Activated B cell treated with CpG ODN at 0.5 μM for 24 hours (primary cell): ENCODE measurements at regions not wholly inside any gene's neighbourhood (a gene's known extent, or its start where the extent isn't known, plus 50 kb on each side); places are given as distances from the start of the nearest gene placed in this dataset.

Source experiments
- ATAC-seq: fragments of 200-7000 bp; cut with Tn5 transposase; one replicate; pipeline ENCODE4 v1.10.0; 2021; ENCODE audit warnings: low read depth, mild to moderate bottlenecking, moderate library complexity
- CTCF ChIA-PET: fragments of 350-600 bp; sonication (Branson Sonifier 250); formaldehyde crosslinking; loops from one replicate; lab custom pipeline; 2021; ENCODE audit warnings: antibody characterized with exemption; lab: Charles Lee
- POLR2A ChIA-PET: fragments of 350-600 bp; sonication (Branson Sonifier 250); formaldehyde crosslinking; loops from one replicate; lab custom pipeline; 2021; ENCODE audit warnings: antibody characterized with exemption; lab: Charles Lee
- DNase-seq: peaks from one replicate; pipeline ENCODE4 v3.0.0; 2022
- H3K27ac Mint-ChIP-seq: one replicate; pipeline ENCODE4 v1.8.0; 2020; ENCODE audit warnings: mixed read lengths
- H3K27me3 Mint-ChIP-seq: one replicate; pipeline ENCODE4 v1.8.0; 2021; ENCODE audit warnings: mixed read lengths
- H3K36me3 Mint-ChIP-seq: one replicate; pipeline ENCODE4 v1.8.0; 2021; ENCODE audit warnings: low read depth, mixed read lengths
- H3K4me1 Mint-ChIP-seq: one replicate; pipeline ENCODE4 v1.8.0; 2021; ENCODE audit warnings: mixed read lengths
- H3K4me3 Mint-ChIP-seq: one replicate; pipeline ENCODE4 v1.8.0; 2020; ENCODE audit warnings: mild to moderate bottlenecking, mixed read lengths
- H3K9me3 Mint-ChIP-seq: one replicate; pipeline ENCODE4 v1.8.0; 2020; ENCODE audit warnings: mixed read lengths
- intact Hi-C: fragments of 100-400 bp; cut with micrococcal nuclease; formaldehyde crosslinking; loops from one replicate; pipeline ENCODE4 v1.15.1; 2024
- TF ChIP-seq, protein P1 (sequence below): fragments of 200-600 bp; IDR thresholded peaks from one replicate; pipeline ENCODE4 v1.8.0; 2022; ENCODE audit warnings: antibody characterized with exemption, mild to moderate bottlenecking

DNA sequence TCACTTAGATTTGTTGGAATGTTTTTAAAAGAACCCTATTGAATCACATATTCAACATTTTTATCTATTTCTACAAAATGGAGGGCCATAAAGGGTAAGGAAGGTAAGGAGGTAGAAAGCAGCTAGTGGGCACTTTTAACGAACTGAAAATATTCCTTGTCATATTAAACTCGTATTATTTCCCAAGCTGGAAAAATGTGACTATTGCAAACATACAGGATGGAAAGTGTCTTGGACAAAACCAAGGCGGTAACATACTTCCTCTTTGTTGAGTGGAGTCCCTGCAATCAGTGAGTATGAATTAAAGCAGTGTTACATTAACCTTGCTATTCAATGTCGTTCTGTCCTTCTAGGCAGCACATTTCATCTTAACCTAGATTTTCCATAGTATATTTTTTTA lies 165.6 kb downstream of the RCN1 start:
- Mint-ChIP-seq H3K4me3 (no peak overlapping the region), H3K27ac (no peak overlapping the region), H3K4me1 (no peaks in the 10 kb centered on the region), H3K27me3 (no peaks in the 10 kb centered on the region), H3K36me3 (no peaks in the 10 kb centered on the region), H3K9me3 (no peaks in the 10 kb centered on the region)
- CTCF ChIA-PET, result no interaction called here
- no peak for ATAC-seq
- DNase-seq, result no peak
- intact Hi-C loops, result no loop called here
- TF ChIP-seq, protein P1, sequence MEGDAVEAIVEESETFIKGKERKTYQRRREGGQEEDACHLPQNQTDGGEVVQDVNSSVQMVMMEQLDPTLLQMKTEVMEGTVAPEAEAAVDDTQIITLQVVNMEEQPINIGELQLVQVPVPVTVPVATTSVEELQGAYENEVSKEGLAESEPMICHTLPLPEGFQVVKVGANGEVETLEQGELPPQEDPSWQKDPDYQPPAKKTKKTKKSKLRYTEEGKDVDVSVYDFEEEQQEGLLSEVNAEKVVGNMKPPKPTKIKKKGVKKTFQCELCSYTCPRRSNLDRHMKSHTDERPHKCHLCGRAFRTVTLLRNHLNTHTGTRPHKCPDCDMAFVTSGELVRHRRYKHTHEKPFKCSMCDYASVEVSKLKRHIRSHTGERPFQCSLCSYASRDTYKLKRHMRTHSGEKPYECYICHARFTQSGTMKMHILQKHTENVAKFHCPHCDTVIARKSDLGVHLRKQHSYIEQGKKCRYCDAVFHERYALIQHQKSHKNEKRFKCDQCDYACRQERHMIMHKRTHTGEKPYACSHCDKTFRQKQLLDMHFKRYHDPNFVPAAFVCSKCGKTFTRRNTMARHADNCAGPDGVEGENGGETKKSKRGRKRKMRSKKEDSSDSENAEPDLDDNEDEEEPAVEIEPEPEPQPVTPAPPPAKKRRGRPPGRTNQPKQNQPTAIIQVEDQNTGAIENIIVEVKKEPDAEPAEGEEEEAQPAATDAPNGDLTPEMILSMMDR, result no peak
- POLR2A ChIA-PET, result no interaction called here

DNA sequence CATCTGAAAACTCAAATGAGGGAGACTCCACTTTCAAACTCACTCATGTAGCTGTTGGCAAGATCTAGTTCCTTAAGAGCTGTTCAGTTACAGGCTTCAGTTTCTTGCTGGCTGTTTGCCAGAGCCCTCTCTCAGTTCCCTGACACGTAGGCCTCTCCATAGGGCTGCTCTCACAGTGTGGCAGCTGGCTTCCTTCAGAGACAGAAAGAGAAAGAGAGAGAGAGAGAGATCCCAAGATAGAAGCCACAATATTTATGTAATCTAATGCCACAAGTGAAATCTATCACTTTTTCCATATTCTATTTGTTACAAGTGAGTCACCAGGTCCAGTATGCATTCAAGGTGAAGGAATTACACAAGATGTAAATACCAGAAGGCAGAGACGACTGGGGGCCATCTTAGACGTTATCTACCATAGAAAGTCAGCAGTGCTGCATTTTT lies 168.8 kb downstream of the RCN1 start:
- ChIA-PET CTCF (no interaction called here), POLR2A (no interaction called here)
- ATAC-seq (no peak), DNase-seq (no peak)
- Mint-ChIP-seq H3K27ac (no peak overlapping the region), H3K4me1 (no peaks in the 10 kb centered on the region), H3K4me3 (no peak overlapping the region), H3K9me3 (no peaks in the 10 kb centered on the region), H3K36me3 (no peaks in the 10 kb centered on the region), H3K27me3 (peaks cover 3% of the 10 kb centered on the region)
- intact Hi-C loops, result no loop called here
- TF ChIP-seq, protein P1, result no peak

DNA sequence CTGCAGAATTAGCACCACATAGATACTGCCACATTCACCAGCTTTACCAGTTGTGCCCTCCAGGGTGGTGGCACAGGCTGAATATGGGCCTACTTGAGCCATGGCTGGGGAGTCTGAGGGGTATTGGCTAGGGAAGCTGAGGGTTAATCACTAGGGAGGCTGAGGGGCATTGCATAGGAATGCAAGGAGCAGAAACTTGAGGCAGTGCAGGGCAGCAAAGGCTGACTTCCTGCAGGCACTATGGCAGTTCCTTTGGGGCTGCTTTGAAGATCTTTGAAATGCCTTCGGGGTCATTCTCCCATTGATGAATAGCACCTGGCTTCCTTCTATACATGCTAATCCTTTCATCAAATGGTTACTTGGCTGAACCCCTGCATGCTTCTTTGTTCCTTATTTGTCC lies 171.5 kb downstream of the RCN1 start:
- CTCF ChIA-PET, result no interaction called here
- intact Hi-C loops, result no loop called here
- no peaks in the 10 kb centered on the region for H3K4me1 Mint-ChIP-seq

DNA sequence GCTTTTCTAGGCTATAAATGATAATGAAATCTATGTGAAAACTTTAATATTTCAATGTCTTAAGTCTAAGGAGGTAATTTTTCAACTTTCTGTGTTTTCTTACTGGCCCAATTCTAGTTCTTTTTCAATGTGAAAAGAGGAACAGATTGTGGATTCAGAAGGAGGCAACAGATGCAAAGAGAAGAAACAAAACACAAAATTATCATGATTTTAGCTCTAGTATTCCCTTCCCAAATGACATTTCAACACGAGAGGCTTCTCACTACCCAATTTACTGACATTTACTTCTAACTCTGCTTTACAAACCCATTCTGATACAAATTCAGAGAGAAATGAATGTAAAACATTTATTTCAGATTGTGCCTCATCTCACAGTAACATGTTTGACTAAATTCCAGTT lies 169.4 kb downstream of the WT1 start:
- H3K27me3 Mint-ChIP-seq, result peaks cover 3% of the 10 kb centered on the region
- no peak overlapping the region for H3K27ac Mint-ChIP-seq
- DNase-seq (no peak), ATAC-seq (no peak)
- intact Hi-C loops, result no loop called here
- TF ChIP-seq, protein P1, result no peak
- ChIA-PET POLR2A (no interaction called here), CTCF (no interaction called here)
- no peaks in the 10 kb centered on the region for H3K36me3 Mint-ChIP-seq
- H3K4me1 Mint-ChIP-seq, result no peaks in the 10 kb centered on the region
- no peaks in the 10 kb centered on the region for H3K9me3 Mint-ChIP-seq
- H3K4me3 Mint-ChIP-seq, result no peak overlapping the region

More for the DNA sequence above, 171.5 kb downstream of the RCN1 start:
- Mint-ChIP-seq H3K9me3 (no peaks in the 10 kb centered on the region), H3K4me3 (no peak overlapping the region), H3K36me3 (no peaks in the 10 kb centered on the region), H3K27me3 (peaks cover 3% of the 10 kb centered on the region), H3K27ac (no peak overlapping the region)
- TF ChIP-seq, protein P1, result no peak
- POLR2A ChIA-PET, result no interaction called here
- ATAC-seq, result no peak
- no peak for DNase-seq

DNA sequence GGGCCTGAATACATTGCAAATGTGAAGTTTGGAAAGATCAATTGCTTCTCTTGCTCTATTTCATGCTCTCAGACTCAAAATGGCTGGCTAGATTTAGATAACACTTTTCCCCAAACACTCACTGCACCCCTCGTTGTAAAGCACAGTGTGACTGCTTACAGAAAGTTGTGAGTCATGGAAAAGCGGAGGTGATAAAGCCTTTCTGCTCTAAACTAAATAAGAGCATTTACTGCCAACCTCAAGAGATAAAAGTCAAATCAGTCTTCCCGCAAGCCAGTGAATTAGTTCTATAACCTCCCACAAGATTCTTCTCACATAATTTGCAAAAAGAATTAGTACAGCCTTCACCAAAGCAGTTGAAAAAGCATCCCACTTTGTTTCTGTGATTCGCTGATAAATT lies 168.7 kb downstream of the WT1 start:
- H3K27ac Mint-ChIP-seq, result no peak overlapping the region
- peaks cover 3% of the 10 kb centered on the region for H3K27me3 Mint-ChIP-seq

More for the DNA sequence above, 168.7 kb downstream of the WT1 start:
- DNase-seq (no peak), ATAC-seq (no peak)
- H3K4me3 Mint-ChIP-seq, result no peak overlapping the region
- CTCF ChIA-PET, result no interaction called here
- TF ChIP-seq, protein P1, result no peak
- no peaks in the 10 kb centered on the region for H3K4me1 Mint-ChIP-seq
- no peaks in the 10 kb centered on the region for H3K9me3 Mint-ChIP-seq
- no peaks in the 10 kb centered on the region for H3K36me3 Mint-ChIP-seq
- POLR2A ChIA-PET, result no interaction called here
- intact Hi-C loops, result no loop called here
